SIG-M5 treated with dmso at 0.1 percent for 504 hours (cell line): ENCODE measurements at regions not wholly inside any gene's neighbourhood (a gene's known extent, or its start where the extent isn't known, plus 50 kb on each side); places are given as distances from the start of the nearest gene placed in this dataset.
"Not testable (repeated sequence)": the region's sequence is repeated elsewhere in the genome, so short reads cannot be mapped to it uniquely, and the experiment has no call there.

ENCODE experiments used
- DNase-seq: peaks from one replicate; lab custom pipeline; 2025; ENCODE audit not compliant: unreplicated experiment; lab: John Stamatoyannopoulos, UW

- DNase-seq: no peak
Observed at GRCh38 chr2:7140306-7140705, 223.1 kb downstream of the RNF144A start.

GRCh38 chr2:7145707-7146106 is 228.5 kb downstream of the RNF144A start:
- DNase-seq: no peak

GRCh38 chr2:7146151-7146550 is 228.9 kb downstream of the RNF144A start:
- DNase-seq: no peak

- no peak for DNase-seq
Observed at GRCh38 chr2:7154656-7155055, 237.4 kb downstream of the RNF144A start.

- no peak for DNase-seq
Observed at GRCh38 chr2:7161501-7161900, 244.3 kb downstream of the RNF144A start.

- no peak for DNase-seq
Observed at GRCh38 chr2:7165736-7166135, 248.5 kb downstream of the RNF144A start.

GRCh38 chr2:7167801-7168411 is 250.7 kb downstream of the RNF144A start:
- DNase-seq: no peak

- DNase-seq: no peak
Observed at GRCh38 chr2:7169593-7169992, 252.4 kb downstream of the RNF144A start.

GRCh38 chr2:7178996-7179395 is 261.8 kb downstream of the RNF144A start:
- not testable (repeated sequence) for DNase-seq

- DNase-seq: no peak
Observed at GRCh38 chr2:7180638-7181370, 263.6 kb downstream of the RNF144A start.

GRCh38 chr2:7182525-7182924 is 265.3 kb downstream of the RNF144A start:
- no peak for DNase-seq

- no peak for DNase-seq
Observed at GRCh38 chr2:7189106-7189505, 271.9 kb downstream of the RNF144A start.

GRCh38 chr2:7190587-7191324 is 273.5 kb downstream of the RNF144A start:
- no peak for DNase-seq

GRCh38 chr2:7191932-7192331 is 274.7 kb downstream of the RNF144A start:
- DNase-seq: no peak

GRCh38 chr2:7193457-7193856 is 276.2 kb downstream of the RNF144A start:
- no peak for DNase-seq

- DNase-seq: no peak
Observed at GRCh38 chr2:7194950-7195349, 277.7 kb downstream of the RNF144A start.

GRCh38 chr2:7196883-7197282 is 279.7 kb downstream of the RNF144A start:
- DNase-seq: no peak

- no peak for DNase-seq
Observed at GRCh38 chr2:7201851-7202250, 284.6 kb downstream of the RNF144A start.

- DNase-seq: peak; percentile 40
Observed at GRCh38 chr2:7203056-7203467, 285.9 kb downstream of the RNF144A start.

GRCh38 chr2:7205151-7205830 is 288.1 kb downstream of the RNF144A start:
- no peak for DNase-seq

GRCh38 chr2:7206111-7206810 is 289.0 kb downstream of the RNF144A start:
- DNase-seq: no peak
